8988T (cell line): ENCODE measurements at regions not wholly inside any gene's neighbourhood (a gene's known extent, or its start where the extent isn't known, plus 50 kb on each side); places are given as distances from the start of the nearest gene placed in this dataset.

ENCODE experiments used
- DNase-seq: peaks from one replicate; pipeline ENCODE4 v3.0.0; 2011

- no peak for DNase-seq
These were observed 445.2 kb upstream of the FZD8 start for GRCh38 chr10:36087006-36088005.

- DNase-seq = no peak
These were observed 433.1 kb upstream of the FZD8 start for GRCh38 chr10:36075196-36075595.

GRCh38 chr10:36073796-36074345, 431.8 kb upstream of the FZD8 start:
- no peak for DNase-seq

GRCh38 chr10:36068542-36068941, 426.4 kb upstream of the FZD8 start:
- no peak for DNase-seq

- no peak for DNase-seq
These were observed 425.7 kb upstream of the FZD8 start for GRCh38 chr10:36067748-36068147.

- DNase-seq = no peak
These were observed 424.8 kb upstream of the FZD8 start for GRCh38 chr10:36066850-36067249.

- DNase-seq = no peak
These were observed 424.0 kb upstream of the FZD8 start for GRCh38 chr10:36066102-36066501.

- no peak for DNase-seq
These were observed 421.3 kb upstream of the FZD8 start for GRCh38 chr10:36063396-36063795.

- no peak for DNase-seq
These were observed 415.6 kb upstream of the FZD8 start for GRCh38 chr10:36057731-36058130.

- no peak for DNase-seq
These were observed 415.1 kb upstream of the FZD8 start for GRCh38 chr10:36057180-36057579.

GRCh38 chr10:36053775-36054174, 411.7 kb upstream of the FZD8 start:
- DNase-seq = no peak

- no peak for DNase-seq
These were observed 411.2 kb upstream of the FZD8 start for GRCh38 chr10:36053271-36053670.

GRCh38 chr10:36051500-36051991, 409.4 kb upstream of the FZD8 start:
- DNase-seq = no peak

GRCh38 chr10:36050763-36051499, 408.8 kb upstream of the FZD8 start:
- no peak for DNase-seq

- DNase-seq = no peak
These were observed 406.7 kb upstream of the FZD8 start for GRCh38 chr10:36048780-36049179.

GRCh38 chr10:36048236-36048635, 406.1 kb upstream of the FZD8 start:
- DNase-seq = no peak

- DNase-seq = no peak
These were observed 400.0 kb upstream of the FZD8 start for GRCh38 chr10:36042135-36042534.

- DNase-seq = no peak
These were observed 396.3 kb upstream of the FZD8 start for GRCh38 chr10:36038316-36038955.

- DNase-seq = no peak
These were observed 394.0 kb upstream of the FZD8 start for GRCh38 chr10:36036137-36036536.

- DNase-seq = no peak
These were observed 391.7 kb upstream of the FZD8 start for GRCh38 chr10:36033808-36034207.

- DNase-seq = no peak
These were observed 388.4 kb upstream of the FZD8 start for GRCh38 chr10:36030516-36030915.

- DNase-seq = no peak
These were observed 384.7 kb upstream of the FZD8 start for GRCh38 chr10:36026656-36027390.
